Right forelimb (tissue), 1 donor: ENCODE measurements at regions not wholly inside any gene's neighbourhood (a gene's known extent, or its start where the extent isn't known, plus 50 kb on each side); places are given as distances from the start of the nearest gene placed in this dataset.
"Not testable (repeated sequence)": the region's sequence is repeated elsewhere in the genome, so short reads cannot be mapped to it uniquely, and the experiment has no call there.

Experiments used
- DNase-seq: peaks from one replicate; pipeline ENCODE4 v3.0.0-alpha.2; 2018

DNA sequence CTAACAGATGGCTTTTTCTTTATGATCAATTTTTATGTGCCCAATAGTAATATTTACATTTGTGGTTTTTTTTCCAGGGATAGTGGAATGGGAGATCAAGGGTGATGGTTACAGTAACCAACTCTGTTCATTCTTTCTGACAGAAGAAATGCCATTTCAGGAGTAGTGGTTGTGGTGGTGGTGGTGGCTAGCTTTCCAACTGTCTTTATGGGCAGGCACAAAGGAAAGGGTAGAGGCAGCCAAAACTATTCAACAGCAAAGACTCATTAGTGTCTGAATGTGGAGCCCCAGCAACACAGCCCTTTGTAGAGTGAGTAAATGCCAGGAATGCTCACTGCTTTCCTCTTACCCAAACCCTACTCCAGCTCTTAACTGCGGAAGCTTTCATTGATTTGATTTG, 227.7 kb downstream of the RND3 start:
- DNase-seq = no peak

DNA sequence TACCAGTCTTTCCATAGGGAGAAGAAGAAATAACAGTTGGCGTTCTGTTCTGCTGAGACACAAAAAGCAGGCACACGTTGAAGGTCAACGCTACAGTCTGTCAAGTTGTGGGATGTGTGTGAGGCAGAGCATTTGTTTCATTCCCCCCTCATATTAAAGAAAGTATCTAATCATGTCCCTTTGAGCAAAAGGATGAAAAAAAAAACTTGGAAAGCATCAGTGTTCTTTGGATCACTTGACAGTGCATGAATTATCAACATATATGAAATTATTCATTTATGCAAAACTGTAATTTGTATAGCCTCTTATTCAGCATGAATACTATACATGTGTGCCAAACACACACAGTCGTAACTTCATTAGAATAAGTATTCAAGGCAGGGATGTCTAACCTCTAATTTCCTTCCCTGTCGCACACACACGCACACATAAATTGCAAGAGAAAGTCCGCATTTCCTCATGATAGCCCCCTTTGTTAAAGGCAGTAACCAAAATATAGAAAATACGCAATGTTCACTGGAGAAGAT, 228.6 kb downstream of the RND3 start:
- no peak for DNase-seq

DNA sequence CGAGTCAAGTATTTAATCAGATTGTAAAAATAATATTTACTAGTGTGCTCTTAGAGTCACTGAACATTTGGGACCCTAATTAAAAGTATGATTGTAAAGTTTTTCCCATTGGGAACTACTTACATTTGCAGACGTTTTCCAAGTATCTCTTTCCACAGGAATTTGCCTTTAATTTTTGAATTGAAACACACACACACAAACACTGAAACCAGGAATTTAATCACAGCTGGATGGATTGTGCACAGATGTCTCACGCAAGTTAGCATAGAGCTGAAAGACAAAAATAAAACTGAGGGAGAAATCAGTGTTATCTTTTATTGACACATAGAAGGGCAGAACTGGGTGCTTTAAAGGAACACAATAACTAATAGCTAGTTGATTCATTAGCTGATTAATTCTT, 230.7 kb downstream of the RND3 start:
- DNase-seq = no peak

DNA sequence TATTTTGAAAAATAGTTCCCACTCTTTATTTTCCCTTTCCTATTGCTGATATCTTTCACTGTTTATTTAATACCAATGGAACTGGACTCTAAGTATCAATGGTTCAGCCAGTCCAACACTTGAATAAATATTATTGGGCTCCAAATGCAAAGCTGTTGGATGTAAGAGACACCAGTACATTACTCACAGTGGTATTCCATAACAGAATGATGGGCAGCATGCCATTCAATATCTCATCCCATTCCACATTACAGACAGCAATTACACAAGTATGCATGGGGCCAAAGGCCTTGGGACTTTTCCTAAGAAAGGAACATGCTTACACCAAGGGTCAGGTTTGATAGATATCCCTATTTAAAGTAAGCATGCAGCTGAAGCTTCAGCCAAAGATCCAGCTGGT, 231.9 kb downstream of the RND3 start:
- no peak for DNase-seq

DNA sequence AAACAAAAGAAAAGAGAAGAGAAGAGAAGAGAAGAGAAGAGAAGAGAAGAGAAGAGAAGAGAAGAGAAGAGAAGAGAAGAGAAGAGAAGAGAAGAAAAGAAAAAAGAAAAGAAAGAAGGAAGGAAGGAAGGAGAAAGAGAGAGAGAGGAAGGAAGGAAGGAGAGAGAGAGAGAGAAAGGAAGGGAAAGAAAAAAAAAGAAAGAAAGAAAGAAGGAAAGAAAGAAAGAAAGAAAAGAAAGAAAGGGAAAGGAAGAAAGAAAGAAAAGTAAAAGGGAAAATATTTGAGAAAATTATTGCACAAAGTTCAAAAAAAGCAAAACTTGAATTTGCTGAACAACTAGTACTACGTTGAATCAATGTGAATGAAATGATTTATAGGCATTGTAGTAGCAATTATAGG, 237.7 kb downstream of the RND3 start:
- DNase-seq = not testable (repeated sequence)

DNA sequence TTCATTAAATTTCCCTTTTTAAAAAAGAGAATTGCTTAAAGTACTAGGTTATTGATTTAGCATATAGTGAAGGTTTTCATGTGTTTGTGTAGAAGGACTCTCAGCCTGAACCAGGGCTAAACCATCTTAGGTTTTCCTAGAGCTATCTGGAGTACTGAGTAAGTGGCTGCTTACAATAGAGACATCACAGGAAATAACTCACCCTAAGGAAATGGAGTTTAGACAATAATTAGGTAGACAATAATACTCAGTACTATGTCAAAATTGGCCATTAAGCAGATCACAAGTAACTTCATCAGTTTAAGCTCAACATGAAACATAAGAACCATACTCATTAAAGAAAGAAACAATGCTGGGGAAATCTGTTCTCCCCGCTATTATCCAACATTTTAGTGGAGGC, 240.0 kb downstream of the RND3 start:
- no peak for DNase-seq

DNA sequence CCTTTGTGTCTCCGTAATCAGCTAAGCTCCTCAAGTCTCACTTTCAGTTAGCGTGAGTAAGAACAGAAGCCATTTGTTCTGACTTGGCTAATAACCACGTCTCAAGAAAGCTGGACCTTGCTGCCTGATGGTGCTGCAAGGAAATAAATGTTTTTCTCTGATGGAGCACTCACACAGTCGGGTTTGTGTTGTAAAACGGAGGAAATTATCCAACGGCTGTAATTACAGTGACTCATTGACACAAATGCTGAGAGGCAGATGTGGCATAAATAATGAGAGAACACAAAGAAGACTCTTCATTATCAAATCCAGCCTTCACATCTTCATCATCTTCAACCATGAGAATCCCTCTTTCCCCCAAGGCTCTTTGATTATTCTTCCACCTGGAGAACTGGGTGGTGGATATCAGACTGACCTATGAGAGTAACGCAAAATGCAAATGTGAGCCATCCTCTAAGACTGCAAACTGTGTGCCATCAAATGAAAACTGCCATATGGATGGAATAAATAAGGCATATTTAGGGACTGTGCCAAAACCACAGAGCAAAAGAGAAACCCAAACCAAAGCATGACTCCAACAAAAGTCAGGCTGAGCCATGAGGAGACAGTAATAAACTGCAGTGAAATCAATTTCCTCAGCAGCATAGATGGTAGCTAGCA, 252.6 kb downstream of the RND3 start:
- no peak for DNase-seq

DNA sequence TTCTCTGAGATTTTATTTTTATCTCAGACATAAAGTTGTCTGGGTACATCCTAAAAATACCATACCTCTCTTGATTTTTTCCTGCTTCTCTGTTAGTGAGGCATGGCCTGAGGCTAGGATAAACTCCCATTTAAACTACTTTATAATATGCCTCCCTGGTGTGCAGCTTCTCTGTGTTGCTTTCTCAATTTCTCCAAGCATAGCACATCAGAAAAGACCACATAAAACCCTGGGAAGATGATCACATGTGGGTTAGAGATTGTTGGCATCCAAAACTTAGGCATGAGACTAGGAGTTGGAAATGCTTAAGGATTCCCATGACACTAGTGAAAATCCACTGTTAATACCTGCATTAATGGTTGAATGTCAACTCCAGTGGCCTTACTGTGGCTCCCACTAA, 254.6 kb downstream of the RND3 start:
- no peak for DNase-seq

DNA sequence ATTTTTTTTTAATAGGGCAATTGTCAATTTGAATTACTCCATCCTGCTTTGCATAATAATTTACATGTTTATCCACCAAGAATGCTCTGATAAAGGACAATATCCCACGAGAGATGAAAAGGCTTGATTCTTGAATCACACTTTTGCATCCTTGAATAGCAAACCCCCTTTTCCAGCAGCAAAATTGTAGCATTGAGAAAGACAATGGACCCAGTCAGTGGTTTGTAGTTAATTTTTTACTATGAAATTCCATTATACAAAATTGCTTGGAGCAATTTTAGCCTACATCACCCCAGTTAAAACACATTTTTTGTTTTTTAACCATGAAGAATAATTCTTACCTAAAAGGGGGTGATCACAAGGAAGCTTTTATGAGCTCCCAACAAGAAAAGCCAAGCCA, 255.1 kb downstream of the RND3 start:
- no peak for DNase-seq

DNA sequence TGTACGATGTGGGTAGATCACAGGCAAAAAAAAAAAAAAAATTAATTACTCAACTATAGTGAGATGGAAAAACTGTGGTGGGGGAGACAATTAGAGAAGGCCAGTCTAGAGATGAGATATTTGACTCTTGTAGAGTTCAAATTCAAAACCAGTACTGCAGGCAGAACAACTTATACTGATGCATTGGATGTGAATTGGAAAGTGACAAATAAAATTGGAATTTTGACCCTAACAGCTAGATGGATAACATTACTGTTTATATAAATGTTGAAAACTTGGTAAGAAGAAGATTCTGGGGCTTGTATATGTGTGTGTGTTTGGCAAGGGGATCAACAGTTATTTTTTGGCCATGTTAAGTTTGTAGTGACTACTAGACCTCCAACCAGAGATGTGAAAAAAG, 256.9 kb downstream of the RND3 start:
- DNase-seq = no peak

DNA sequence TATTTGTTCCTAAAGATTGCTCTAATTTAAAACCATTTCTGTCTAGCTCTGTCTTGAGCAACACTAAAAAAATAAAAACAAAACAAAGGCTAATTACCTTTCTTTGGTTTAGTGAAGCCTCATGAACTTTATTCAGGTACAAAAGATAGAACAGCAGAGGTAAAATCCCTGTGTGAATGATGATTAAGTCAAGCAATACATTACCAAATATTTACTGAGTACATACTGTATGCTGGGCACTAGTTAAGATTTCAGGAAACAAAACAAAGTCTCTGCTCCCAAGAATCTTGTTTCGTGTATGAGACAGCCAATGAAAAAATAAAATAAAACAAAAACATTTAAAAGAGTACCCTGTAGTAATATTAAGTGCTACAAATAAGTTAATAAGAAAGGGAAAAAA, 257.5 kb downstream of the RND3 start:
- DNase-seq = no peak

DNA sequence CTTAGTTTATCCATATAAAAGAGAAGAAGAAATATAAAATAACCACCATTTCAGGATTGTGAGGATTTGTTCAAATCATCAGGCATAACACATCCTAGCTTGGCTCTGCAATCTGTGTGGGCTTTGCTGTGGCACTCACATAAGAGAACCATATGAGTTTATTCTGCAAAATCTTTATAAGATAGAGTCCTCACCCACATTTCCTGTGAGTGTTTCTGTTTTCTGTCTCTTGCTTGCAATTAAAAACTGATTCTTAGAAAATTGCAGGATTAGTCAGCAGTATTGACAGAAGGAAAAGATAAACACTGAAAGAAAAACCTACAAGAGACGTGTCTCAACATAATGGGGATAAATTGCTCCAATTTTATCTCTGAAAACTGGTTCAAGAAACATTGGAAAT, 258.5 kb downstream of the RND3 start:
- DNase-seq = no peak

DNA sequence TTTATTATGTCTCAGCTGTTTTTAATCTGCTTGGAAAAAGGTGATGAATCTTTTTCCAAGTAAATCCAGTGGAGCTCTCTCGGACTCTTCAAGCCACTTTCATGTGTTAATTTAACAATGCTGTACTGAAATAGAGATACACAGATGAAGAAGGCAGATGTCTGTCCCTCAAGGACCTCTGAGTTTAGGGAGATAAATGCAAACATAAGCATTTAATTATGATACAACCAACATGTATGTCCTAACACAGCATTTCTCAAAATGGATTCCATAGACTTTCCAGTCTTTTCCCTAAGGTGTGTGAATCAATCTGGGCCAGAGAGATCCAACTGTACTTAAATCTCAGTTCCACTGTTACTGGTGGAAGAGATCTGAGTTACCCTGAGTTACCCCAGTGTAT, 262.4 kb downstream of the RND3 start:
- no peak for DNase-seq

DNA sequence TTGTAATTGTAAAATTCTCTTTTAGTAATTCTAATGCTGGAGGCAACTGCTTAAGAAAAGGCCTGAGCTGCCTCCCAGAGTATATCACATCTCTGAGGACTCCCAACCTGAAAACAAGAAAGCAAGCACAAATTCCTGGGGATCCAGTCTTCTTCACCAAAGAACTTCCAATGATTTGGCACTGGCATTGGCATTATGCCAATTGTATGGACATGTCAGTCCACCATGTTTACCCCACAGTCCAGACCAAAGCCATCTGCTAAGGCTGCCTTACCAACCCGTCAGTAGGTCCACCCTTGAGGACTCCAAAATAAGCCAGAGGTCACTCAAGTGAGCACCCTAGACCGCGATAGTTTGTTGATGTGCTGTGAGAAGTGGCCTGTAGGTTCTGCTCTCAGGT, 263.1 kb downstream of the RND3 start:
- DNase-seq = no peak

DNA sequence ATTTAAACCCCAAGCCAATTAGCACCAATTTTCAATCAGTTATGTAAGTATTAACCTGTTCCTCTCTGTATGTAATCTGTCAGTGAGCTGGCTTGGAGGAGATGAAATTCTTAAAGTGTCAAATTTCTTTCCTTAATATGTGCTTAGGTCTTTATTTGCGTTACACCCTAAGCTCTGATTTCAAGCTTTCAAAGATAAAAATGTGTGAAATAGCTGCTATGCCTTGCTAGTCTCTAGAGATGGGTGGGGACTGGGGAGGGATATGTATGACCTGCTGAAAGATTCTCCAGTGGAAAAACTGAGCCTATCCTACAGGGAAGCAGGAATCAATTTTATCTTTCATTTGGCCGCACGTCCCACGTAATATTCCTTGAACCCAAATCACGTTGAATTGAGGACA, 264.5 kb downstream of the RND3 start:
- DNase-seq = no peak

DNA sequence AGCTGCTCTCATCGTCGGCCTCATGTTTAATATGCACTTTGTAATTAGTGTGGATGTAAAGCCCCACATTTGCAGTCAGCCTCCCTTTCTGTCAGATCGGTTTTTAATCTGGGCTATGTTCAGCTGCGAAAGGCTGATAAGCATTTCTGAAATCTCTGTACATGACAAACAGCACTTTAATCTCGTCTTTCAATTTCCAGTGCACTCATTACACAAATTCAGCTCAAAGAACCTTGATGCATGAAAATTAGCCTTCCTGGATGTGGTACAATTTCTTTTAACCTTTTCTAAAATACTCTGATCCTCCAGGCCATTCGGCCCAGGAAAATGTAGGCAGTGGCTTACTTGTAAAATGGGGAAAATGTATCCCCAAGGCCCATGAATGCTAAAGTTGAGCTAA, 265.1 kb downstream of the RND3 start:
- DNase-seq = no peak

DNA sequence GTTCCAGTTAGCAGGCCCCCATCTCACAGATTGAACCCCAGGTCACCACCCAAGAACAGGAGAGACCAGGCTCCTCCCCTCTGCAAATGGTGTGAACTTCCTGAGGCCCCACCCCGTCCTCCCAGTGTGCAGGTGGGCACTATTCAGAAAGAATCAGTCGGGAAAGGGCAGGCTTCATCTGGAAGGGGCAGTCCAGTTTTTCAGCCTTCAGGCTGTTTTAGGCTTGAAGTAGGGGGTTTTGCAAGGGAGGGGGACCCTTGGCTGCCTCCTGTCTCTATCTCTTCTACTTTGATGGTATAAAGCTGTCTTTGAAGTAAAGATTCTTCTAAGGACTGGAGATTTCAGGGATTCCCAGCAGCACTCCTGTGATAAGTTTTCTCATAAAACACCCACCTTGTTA, 267.6 kb downstream of the RND3 start:
- DNase-seq = no peak

DNA sequence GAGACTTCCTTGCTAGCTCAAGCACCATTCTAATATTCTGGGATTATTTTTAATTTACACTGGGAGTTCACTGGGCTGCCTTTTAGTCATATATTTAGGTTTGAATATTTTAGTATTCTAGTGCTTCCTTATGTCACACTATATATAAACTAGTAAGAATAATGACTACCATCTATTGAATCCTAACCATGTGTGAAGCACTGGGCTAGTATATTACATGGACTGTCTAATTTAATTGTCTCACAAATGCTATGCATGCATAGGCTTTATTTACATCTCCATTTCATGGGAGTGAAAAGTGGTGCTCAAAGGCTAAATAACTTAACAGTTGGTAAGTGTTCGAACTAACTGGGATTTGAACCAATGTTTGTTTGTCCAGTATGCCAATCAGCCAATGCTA, 272.4 kb downstream of the RND3 start:
- DNase-seq = no peak

DNA sequence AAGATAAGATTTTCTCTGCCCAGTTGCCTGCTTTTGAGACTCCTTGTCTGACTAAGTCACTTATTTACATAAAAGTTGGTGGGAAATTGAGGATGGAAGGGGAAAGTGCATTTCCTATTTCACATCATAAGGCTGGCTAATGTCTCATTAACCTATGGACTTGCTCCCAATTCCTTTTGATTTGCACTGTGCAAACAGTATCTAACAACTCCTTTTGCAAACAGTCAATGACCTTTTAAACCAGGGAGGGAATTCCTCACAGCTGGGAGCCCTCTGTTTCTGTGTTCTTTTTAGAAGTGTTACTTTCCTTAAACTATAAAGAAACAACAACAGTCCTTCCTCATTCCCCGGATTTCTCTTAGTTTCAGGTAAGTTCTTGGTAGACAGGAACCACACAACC, 272.8 kb downstream of the RND3 start:
- no peak for DNase-seq

DNA sequence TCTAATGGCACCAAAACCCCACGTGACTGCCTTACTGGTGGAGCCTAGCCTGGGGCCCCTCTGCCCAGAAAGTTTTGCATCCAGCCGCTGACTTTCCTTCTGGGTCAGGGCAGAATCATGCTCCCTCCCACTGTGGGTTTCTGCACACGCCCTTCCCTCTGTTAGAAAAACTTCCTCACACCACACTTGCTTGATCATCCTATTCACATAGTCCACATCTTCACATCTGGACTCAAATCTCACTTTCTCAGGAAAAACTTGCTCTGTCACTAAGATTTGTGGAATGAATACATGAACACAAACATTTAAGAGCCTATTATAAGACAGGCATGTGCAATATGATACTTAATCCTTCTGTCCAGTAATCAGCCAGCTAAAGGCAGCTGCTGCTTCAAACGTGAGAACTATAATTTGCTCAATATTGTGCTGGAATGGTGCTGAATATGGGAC, 274.7 kb downstream of the RND3 start:
- DNase-seq = no peak

DNA sequence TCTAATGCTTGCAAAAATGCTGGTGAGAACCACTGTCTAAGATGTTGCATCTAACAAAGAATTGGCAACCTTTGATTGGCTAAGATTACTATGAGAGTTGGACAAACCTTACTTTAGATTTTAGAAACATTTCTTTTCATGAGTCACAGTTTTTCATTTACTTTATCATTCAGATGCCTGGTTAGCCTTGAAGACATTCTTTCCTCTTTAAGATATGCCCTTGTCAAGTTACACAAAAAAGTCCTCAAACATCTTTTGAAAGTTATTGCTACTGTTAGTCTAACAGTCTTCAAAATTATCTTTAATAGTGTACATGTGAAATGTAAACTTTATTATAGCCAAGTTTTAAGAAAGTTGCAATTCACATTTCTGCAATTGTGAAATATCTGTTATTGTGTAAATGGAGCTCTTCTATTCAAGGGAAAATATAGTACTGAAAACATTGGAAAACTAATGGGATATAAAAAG, 276.3 kb downstream of the RND3 start:
- no peak for DNase-seq

DNA sequence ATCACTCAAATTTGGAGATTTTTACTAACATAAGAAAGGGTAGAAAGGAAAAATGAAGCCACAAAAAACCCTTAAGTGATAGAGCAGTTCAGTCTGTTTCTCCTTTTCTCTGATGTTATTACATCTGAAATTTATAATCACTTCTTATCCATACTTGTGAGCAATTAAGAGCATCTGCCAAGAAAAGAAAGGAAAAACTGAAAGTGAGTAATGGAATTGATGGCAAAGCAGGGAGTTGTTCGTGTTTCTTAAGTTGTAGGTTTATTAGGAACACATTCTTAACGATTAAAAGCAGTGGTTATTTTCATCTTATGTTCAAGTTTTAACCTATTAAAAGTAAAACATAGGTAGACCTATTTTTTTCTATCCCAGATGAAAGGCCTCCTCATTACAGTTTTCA, 277.7 kb downstream of the RND3 start:
- no peak for DNase-seq

DNA sequence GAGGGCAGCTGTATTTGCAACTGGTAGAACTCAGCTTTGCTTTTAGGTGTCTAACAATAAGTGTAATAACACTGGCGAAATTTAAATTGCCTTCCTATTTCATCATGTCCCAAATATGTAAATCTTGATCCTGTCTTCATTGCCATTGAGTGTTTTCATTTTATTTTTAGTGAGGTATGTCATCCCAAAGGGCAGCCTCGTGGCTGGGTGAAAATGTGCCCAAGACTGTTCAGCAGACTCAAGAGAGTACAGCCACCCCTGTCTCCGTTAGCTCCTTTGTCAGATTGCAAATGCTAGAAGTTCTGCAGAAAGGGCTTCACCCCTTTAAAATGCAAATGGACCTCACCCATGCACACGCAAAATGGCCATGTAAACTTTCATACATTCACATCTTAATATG, 278.8 kb downstream of the RND3 start:
- no peak for DNase-seq

DNA sequence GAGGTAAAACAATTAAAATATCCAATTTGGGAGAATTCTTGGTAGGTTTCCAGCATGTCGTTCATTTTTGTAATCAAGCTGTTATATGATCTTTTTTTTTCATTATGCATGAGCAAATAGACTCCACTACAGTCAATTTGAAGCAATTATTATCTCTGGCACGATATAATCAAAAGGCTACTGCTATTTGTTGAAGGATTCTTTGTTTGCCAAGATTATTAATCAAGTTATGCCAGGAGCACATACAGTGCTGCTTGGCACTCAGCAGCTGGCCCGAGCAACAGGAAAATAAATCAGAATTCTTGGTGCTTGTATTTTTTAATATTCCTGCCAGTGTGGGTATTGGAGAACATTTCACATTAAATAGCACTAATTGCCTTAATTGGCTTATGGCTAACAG, 279.5 kb downstream of the RND3 start:
- DNase-seq = no peak

DNA sequence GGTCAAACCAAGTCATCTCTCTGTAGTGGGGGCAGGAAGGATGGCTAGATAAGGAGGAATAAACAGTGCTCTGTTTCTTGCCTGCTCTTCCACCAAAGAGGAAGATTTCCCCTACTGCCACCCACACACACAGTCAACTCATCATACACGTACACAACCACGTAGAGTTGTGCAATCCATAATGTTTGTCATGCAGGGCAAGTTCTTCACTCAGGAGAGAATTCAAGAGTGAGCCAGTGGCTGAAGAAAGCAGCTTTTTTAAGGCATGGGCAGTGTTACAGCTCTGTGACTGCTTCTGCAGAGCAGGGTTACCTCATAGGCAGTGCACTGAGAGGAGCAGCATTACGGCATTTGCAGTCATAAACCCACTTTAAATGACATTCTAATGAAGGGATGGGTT, 283.0 kb downstream of the RND3 start:
- no peak for DNase-seq
